Fibroblast of lung (primary cell): ENCODE measurements at regions not wholly inside any gene's neighbourhood (a gene's known extent, or its start where the extent isn't known, plus 50 kb on each side); places are given as distances from the start of the nearest gene placed in this dataset.

ENCODE experiments used
- DNase-seq, 2 donors: peaks; one replicate each; pipeline versions ENCODE4 v3.0.0 to v3.0.0-alpha.2; 2010; ENCODE audit warnings: low read depth in 2 of 2
- H2AFZ ChIP-seq: 2 replicates; pipeline ENCODE4 v1.5.1; 2012; ENCODE audit warnings: low read length, control low read depth, inconsistent platforms
- H3K27ac ChIP-seq: 2 replicates; pipeline ENCODE4 v1.5.1; 2011; ENCODE audit warnings: low read length, control low read depth; ENCODE audit not compliant: insufficient read depth
- H3K27me3 ChIP-seq: 2 replicates; pipeline ENCODE4 v1.5.1; 2011; ENCODE audit warnings: mild to moderate bottlenecking, low read length; ENCODE audit not compliant: control insufficient read depth, insufficient read depth
- H3K36me3 ChIP-seq: 2 replicates; pipeline ENCODE4 v1.5.1; 2011; ENCODE audit warnings: low read length; ENCODE audit not compliant: control insufficient read depth, insufficient read depth
- H3K4me1 ChIP-seq: 2 replicates; pipeline ENCODE4 v1.5.1; 2011; ENCODE audit warnings: low read length; ENCODE audit not compliant: control insufficient read depth, insufficient read depth; ENCODE audit errors: extremely low read depth
- H3K4me2 ChIP-seq: 2 replicates; pipeline ENCODE4 v1.5.1; 2011; ENCODE audit warnings: low read length, control low read depth; ENCODE audit not compliant: insufficient read depth; ENCODE audit errors: extremely low read depth
- H3K4me3 ChIP-seq, 4 experiments: fragments of 200-600 bp in 1 of 4; sonication (generic) in 1 of 4; replicated peaks in 1 of 4; 2 replicates each; pipeline ENCODE4 v1.5.1; 2011 to 2016; ENCODE audit warnings: low read length in 4 of 4, low read depth in 3 of 4, mild to moderate bottlenecking in 3 of 4, control low read depth in 2 of 4, inconsistent platforms in 1 of 4, mixed read lengths in 1 of 4; ENCODE audit not compliant: insufficient read depth in 1 of 4; ENCODE audit errors: control extremely low read depth in 1 of 4
- H3K79me2 ChIP-seq: 2 replicates; pipeline ENCODE4 v1.5.1; 2012; ENCODE audit warnings: mild to moderate bottlenecking, low read length, inconsistent platforms; ENCODE audit not compliant: control insufficient read depth, insufficient read depth
- H3K9ac ChIP-seq: 2 replicates; pipeline ENCODE4 v1.5.1; 2011; ENCODE audit warnings: mild to moderate bottlenecking, low read length, control low read depth; ENCODE audit not compliant: insufficient read depth
- H3K9me3 ChIP-seq: 2 replicates; pipeline ENCODE4 v1.5.1; 2012; ENCODE audit warnings: low read depth, low read length; ENCODE audit not compliant: control insufficient read depth, insufficient read depth
- H4K20me1 ChIP-seq: 2 replicates; pipeline ENCODE4 v1.5.1; 2011; ENCODE audit warnings: low read length; ENCODE audit not compliant: control insufficient read depth, insufficient read depth; ENCODE audit errors: extremely low read depth
- CTCF ChIP-seq, 2 donors: IDR thresholded peaks in 1 of 2; conservative IDR thresholded peaks in 1 of 2; 1 replicate in 1 of 2; 2 replicates in 1 of 2; pipeline ENCODE4 v1.5.1; 2011 to 2012; ENCODE audit warnings: low read length in 2 of 2, control low read depth in 1 of 2, inconsistent platforms in 1 of 2, low read depth in 1 of 2, mild to moderate bottlenecking in 1 of 2
- EZH2 ChIP-seq: IDR thresholded peaks from 2 replicates; pipeline ENCODE4 v1.5.1; 2012; ENCODE audit warnings: low read length, control low read depth, mild to moderate bottlenecking; ENCODE audit errors: missing control alignments

GRCh38 chr7:51705701-51706100 is 389.1 kb upstream of the COBL start:
- Histone ChIP-seq H3K9me3 (no peaks in the 10 kb centered on the region), H3K36me3 (no peaks in the 10 kb centered on the region), H3K4me1 (no peaks in the 10 kb centered on the region), H3K9ac (no peak overlapping the region), H2AFZ (no peak overlapping the region), H3K79me2 (no peaks in the 10 kb centered on the region), H3K27me3 (no peaks in the 10 kb centered on the region), H3K4me3 (no peak overlapping the region), H3K27ac (no peak overlapping the region), H3K4me2 (no peak overlapping the region), H4K20me1 (no peaks in the 10 kb centered on the region)
- TF ChIP-seq EZH2 (no peak), CTCF (conservative IDR thresholded peaks at IDR 0.05 in 1 of 2, IDR thresholded peaks at IDR 0.05 in 1 of 2; ENCODE audit: low read depth in 1 of 2, low read length in 2 of 2) (no peak)
- DNase-seq: no peak

DNA sequence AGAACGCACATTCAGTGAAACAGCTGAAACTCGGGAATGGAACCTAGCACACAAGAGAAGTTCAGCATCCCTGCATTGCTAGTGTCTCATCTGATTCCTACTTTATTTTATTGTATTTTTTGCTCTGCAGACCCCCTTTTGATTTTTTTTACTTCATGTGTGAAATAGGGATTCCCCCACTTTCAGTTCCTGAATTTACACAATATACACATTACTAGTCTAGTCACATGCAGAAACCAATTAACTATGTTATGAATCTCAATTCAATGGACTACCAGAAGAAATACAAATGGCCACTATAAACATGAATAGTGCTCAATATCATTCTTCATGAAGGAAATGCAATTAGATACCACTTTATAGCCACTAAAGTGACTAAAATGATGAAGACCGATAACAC is 386.1 kb upstream of the COBL start:
- TF ChIP-seq CTCF (conservative IDR thresholded peaks at IDR 0.05 in 1 of 2, IDR thresholded peaks at IDR 0.05 in 1 of 2; ENCODE audit: low read depth in 1 of 2, low read length in 2 of 2): no peak
- no peak for TF ChIP-seq EZH2
- Histone ChIP-seq H3K4me3 (no peak overlapping the region), H3K27ac (no peak overlapping the region), H3K4me1 (no peaks in the 10 kb centered on the region), H3K79me2 (no peaks in the 10 kb centered on the region), H2AFZ (no peak overlapping the region), H3K4me2 (no peak overlapping the region), H3K9ac (no peak overlapping the region), H3K9me3 (no peaks in the 10 kb centered on the region), H3K27me3 (no peaks in the 10 kb centered on the region), H3K36me3 (no peaks in the 10 kb centered on the region), H4K20me1 (no peaks in the 10 kb centered on the region)
- no peak for DNase-seq

DNA sequence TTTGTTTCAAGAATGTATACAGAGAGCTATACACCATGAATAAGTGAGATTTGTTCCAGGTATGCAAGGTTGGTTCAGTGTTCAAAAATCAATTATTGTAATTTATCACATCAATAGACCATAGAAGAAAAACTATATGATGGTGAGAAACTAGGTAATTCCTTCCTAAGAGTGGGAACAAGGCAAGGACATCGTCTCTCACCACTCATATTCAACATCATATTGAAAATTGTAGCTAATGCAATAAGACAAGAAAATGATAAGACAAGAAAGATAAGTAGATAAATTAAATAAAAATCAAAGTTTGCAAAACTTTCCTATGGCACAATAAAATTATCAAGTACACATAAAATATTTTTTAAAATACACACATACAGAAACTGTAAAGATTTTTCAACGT is 385.3 kb upstream of the COBL start:
- no peaks in the 10 kb centered on the region for H3K79me2 ChIP-seq
- no peaks in the 10 kb centered on the region for H3K4me1 ChIP-seq
- H3K9ac ChIP-seq: no peak overlapping the region
- no peaks in the 10 kb centered on the region for H3K36me3 ChIP-seq
- no peaks in the 10 kb centered on the region for H3K27me3 ChIP-seq
- TF ChIP-seq EZH2: no peak
- TF ChIP-seq CTCF (conservative IDR thresholded peaks at IDR 0.05 in 1 of 2, IDR thresholded peaks at IDR 0.05 in 1 of 2; ENCODE audit: low read depth in 1 of 2, low read length in 2 of 2): no peak
- no peak overlapping the region for H3K4me2 ChIP-seq
- H4K20me1 ChIP-seq: no peaks in the 10 kb centered on the region
- no peak overlapping the region for H2AFZ ChIP-seq
- DNase-seq: no peak
- H3K27ac ChIP-seq: no peak overlapping the region
- no peaks in the 10 kb centered on the region for H3K9me3 ChIP-seq
- no peak overlapping the region for H3K4me3 ChIP-seq
